ENCODE measurements at regions not wholly inside any gene's neighbourhood (a gene's known extent, or its start where the extent isn't known, plus 50 kb on each side); places are given as distances from the start of the nearest gene placed in this dataset.

- TF ChIP-seq YEATS4 (CRISPR knock-in tag; IDR thresholded peaks at IDR 0.05; ENCODE audit: borderline replicate concordance) (no peak), POLR2A (IDR thresholded peaks at IDR 0.05; ENCODE audit: insufficient read depth in 1 of 2, low read depth in 2 of 2, low read length in 2 of 2) (no peak), REST (IDR thresholded peaks at IDR 0.05; ENCODE audit: borderline replicate concordance in 1 of 2, low read depth in 1 of 2, low read length in 2 of 2) (no peak), DNMT1 (CRISPR knock-in tag; IDR thresholded peaks at IDR 0.05) (no peak), SP1 (IDR thresholded peaks at IDR 0.05) (no peak), SP1 (CRISPR knock-in tag; IDR thresholded peaks at IDR 0.05) (no peak)
Measured at GRCh38 chr15:87211547-87211946, 1045.0 kb downstream of the NTRK3 start.

Data from HepG2 (cell line).